Adipocyte (in vitro differentiated cells): ENCODE measurements at regions not wholly inside any gene's neighbourhood (a gene's known extent, or its start where the extent isn't known, plus 50 kb on each side); places are given as distances from the start of the nearest gene placed in this dataset.
"Not testable (repeated sequence)": the region's sequence is repeated elsewhere in the genome, so short reads cannot be mapped to it uniquely, and the experiment has no call there.

Source experiments
- DNase-seq: peaks from one replicate; pipeline ENCODE4 v3.0.0-alpha.2; 2015; ENCODE audit warnings: low read depth
- H3K27me3 ChIP-seq: replicated peaks from 2 replicates; pipeline ENCODE4 v1.7.0; 2013; ENCODE audit warnings: mild to moderate bottlenecking, low read length, moderate library complexity; ENCODE audit not compliant: control insufficient read depth, insufficient read depth
- H3K36me3 ChIP-seq: 2 replicates; pipeline ENCODE4 v1.7.0; 2013; ENCODE audit warnings: low read length, mild to moderate bottlenecking, moderate library complexity; ENCODE audit not compliant: control insufficient read depth, insufficient read depth, severe bottlenecking
- H3K4me1 ChIP-seq: 2 replicates; pipeline ENCODE4 v1.7.0; 2013; ENCODE audit warnings: mild to moderate bottlenecking, low read length, moderate library complexity; ENCODE audit not compliant: control insufficient read depth, insufficient read depth
- H3K4me3 ChIP-seq: 2 replicates; pipeline ENCODE4 v1.7.0; 2013; ENCODE audit warnings: mild to moderate bottlenecking, low read length, moderate library complexity
- H3K9ac ChIP-seq: 2 replicates; pipeline ENCODE4 v1.7.0; 2013; ENCODE audit warnings: mild to moderate bottlenecking, low read length, moderate library complexity
- H3K9me3 ChIP-seq: 2 replicates; pipeline ENCODE4 v1.7.0; 2013; ENCODE audit warnings: mild to moderate bottlenecking, low read length, moderate library complexity; ENCODE audit not compliant: control insufficient read depth

DNA sequence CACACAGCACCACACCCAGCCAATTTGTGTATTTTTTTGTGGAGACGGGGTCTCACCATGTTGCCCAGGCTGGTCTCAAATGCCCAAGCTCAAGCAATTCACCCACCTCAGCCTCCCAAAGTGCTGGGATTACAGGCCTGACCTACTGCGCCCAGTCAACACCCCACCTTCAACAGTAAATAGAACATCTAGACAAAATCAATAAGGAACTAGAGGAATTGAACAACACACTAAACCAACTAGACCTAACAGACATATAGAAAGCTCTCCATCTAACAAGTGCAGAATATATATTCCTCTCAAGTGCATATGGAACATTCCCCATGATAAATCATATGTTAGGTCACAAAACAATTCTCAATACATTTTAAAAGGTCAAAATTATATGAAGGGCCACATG is 56.6 kb upstream of the AGAP9 start:
- not testable (repeated sequence) for H3K9me3 ChIP-seq, H3K36me3 ChIP-seq, H3K4me3 ChIP-seq, H3K27me3 ChIP-seq, H3K4me1 ChIP-seq, H3K9ac ChIP-seq, DNase-seq

DNA sequence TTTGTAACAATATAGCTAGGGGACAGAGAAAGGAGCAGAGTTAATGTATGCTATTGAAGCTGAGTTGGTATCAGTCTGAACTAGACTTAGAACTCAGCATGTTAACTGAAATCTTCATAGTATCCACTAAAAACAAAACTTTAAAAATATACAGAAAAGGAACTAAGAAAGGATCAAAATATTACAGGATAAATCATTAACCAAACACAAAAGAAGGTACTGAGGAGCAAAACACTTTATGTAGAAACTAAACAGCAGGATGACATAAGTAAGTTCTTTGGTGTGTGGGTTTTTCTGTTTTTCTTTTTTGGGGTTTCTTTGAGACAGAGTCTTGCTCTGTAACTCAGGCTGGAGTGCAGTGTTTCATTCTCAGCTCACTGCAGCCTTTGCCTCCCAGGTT is 55.1 kb upstream of the AGAP9 start:
- not testable (repeated sequence) for H3K4me1 ChIP-seq, H3K9ac ChIP-seq, H3K9me3 ChIP-seq, DNase-seq, H3K36me3 ChIP-seq, H3K27me3 ChIP-seq, H3K4me3 ChIP-seq
